SK-N-SH (cell line): ENCODE measurements at regions not wholly inside any gene's neighbourhood (a gene's known extent, or its start where the extent isn't known, plus 50 kb on each side); places are given as distances from the start of the nearest gene placed in this dataset.

Experiments used
- CTCF ChIA-PET: fragments of 300-600, 350-600 bp; formaldehyde crosslinking; extraction: SDS; loops from one replicate; lab custom pipeline; 2021; lab: Yijun Ruan, JAX
- POLR2A ChIA-PET: fragments of 350-600 bp; sonication (Branson Sonifier 250); formaldehyde crosslinking; extraction: SDS; loops from one replicate; lab custom pipeline; 2020; ENCODE audit warnings: antibody characterized with exemption, inconsistent platforms; lab: Yijun Ruan, JAX
- DNase-seq: peaks from one replicate; pipeline ENCODE4 v3.0.0; 2012
- H2AFZ ChIP-seq: fragments of 200-600 bp; sonication (generic); 2 replicates; pipeline ENCODE4 v1.8.1; 2016; ENCODE audit warnings: antibody characterized with exemption, mild to moderate bottlenecking, low read depth
- H3F3A ChIP-seq: fragments of 200-600 bp; sonication (generic); replicated peaks from 2 replicates; pipeline ENCODE3; 2016; ENCODE audit warnings: antibody characterized with exemption, mild to moderate bottlenecking; ENCODE audit not compliant: insufficient read depth
- H3K27ac ChIP-seq, 2 experiments: fragments of 200-500 bp in 1 of 2; fragments of 200-600 bp in 1 of 2; sonication (Bioruptor generic) in 1 of 2; sonication (generic), shearing (Covaris generic) in 1 of 2; 2 replicates each; pipeline versions ENCODE4 v1.5.1 to v1.6.1; 2014 to 2016; ENCODE audit warnings: low read depth in 2 of 2, inconsistent platforms in 1 of 2, low read length in 1 of 2, mild to moderate bottlenecking in 1 of 2, mixed read lengths in 1 of 2
- H3K27me3 ChIP-seq: fragments of 200-600 bp; sonication (generic), shearing (Covaris generic); 2 replicates; pipeline ENCODE4 v1.6.1; 2016; ENCODE audit warnings: mixed run types; ENCODE audit not compliant: insufficient read depth
- H3K36me3 ChIP-seq, 2 experiments: fragments of 200-500 bp in 1 of 2; fragments of 200-600 bp in 1 of 2; sonication (Bioruptor generic) in 1 of 2; sonication (generic) in 1 of 2; replicated peaks in 1 of 2; 2 replicates each; pipeline versions ENCODE3 to v1.5.1; 2014 to 2016; ENCODE audit warnings: low read length in 1 of 2, mild to moderate bottlenecking in 1 of 2; ENCODE audit not compliant: insufficient read depth in 2 of 2, control insufficient read depth in 1 of 2
- H3K4me1 ChIP-seq, 2 experiments: fragments of 200-500 bp in 1 of 2; fragments of 200-600 bp in 1 of 2; sonication (Bioruptor generic) in 1 of 2; sonication (generic), shearing (Covaris generic) in 1 of 2; 2 replicates each; pipeline versions ENCODE4 v1.5.1 to v1.6.1; 2014 to 2016; ENCODE audit warnings: low read depth in 1 of 2, low read length in 1 of 2, mixed run types in 1 of 2; ENCODE audit not compliant: insufficient read depth in 2 of 2, control insufficient read depth in 1 of 2
- H3K4me2 ChIP-seq: fragments of 200-600 bp; sonication (generic), shearing (Covaris generic); 2 replicates; pipeline ENCODE4 v1.6.1; 2017; ENCODE audit warnings: mixed run types
- H3K4me3 ChIP-seq, 2 experiments: fragments of 200-500 bp in 1 of 2; fragments of 200-600 bp in 1 of 2; sonication (Bioruptor generic) in 1 of 2; sonication (generic), shearing (Covaris generic) in 1 of 2; 2 replicates each; pipeline versions ENCODE4 v1.5.1 to v1.8.1; 2014 to 2016; ENCODE audit warnings: low read depth in 2 of 2, inconsistent platforms in 1 of 2, low read length in 1 of 2, mild to moderate bottlenecking in 1 of 2, mixed read lengths in 1 of 2, moderate library complexity in 1 of 2
- H3K79me2 ChIP-seq: fragments of 200-600 bp; sonication (generic); 2 replicates; pipeline ENCODE4 v1.8.1; 2017; ENCODE audit warnings: mild to moderate bottlenecking; ENCODE audit not compliant: insufficient read depth
- H3K9ac ChIP-seq: fragments of 200-600 bp; sonication (generic); 2 replicates; pipeline ENCODE4 v1.6.1; 2017; ENCODE audit warnings: mixed run types
- H3K9me2 ChIP-seq: fragments of 200-600 bp; sonication (generic); 2 replicates; pipeline ENCODE4 v1.6.1; 2017; ENCODE audit warnings: mixed run types
- H3K9me3 ChIP-seq: fragments of 200-600 bp; sonication (generic); 2 replicates; pipeline ENCODE4 v1.6.1; 2017; ENCODE audit warnings: mixed run types, mild to moderate bottlenecking, moderate library complexity
- H4K20me1 ChIP-seq: fragments of 200-600 bp; sonication (generic); 2 replicates; pipeline ENCODE4 v1.6.1; 2017; ENCODE audit warnings: mild to moderate bottlenecking, mixed run types; ENCODE audit not compliant: insufficient read depth
- CHD2 ChIP-seq: fragments of 150-350 bp; IDR thresholded peaks from 2 replicates; pipeline ENCODE4 v1.6.1; 2018; ENCODE audit warnings: low read length; ENCODE audit not compliant: partially characterized antibody
- ELF1 ChIP-seq: IDR thresholded peaks from 2 replicates; pipeline ENCODE4 v1.4.0; 2012
- EP300 ChIP-seq, 2 experiments: IDR thresholded peaks; 2 replicates each; pipeline versions ENCODE4 v1.4.0 to v1.6.1; 2012; ENCODE audit warnings: borderline replicate concordance in 1 of 2, low read depth in 1 of 2, low read length in 1 of 2
- FOSL2 ChIP-seq: IDR thresholded peaks from 2 replicates; pipeline ENCODE4 v1.4.0; 2012; ENCODE audit warnings: low read depth, mild to moderate bottlenecking, moderate library complexity, borderline replicate concordance
- FOXM1 ChIP-seq: IDR thresholded peaks from 2 replicates; pipeline ENCODE4 v1.4.0; 2012; ENCODE audit warnings: low read depth, mild to moderate bottlenecking
- GATA2 ChIP-seq: sonication (generic); formaldehyde crosslinking; IDR thresholded peaks from 2 replicates; pipeline ENCODE4 v1.5.0; 2020; ENCODE audit warnings: mild to moderate bottlenecking, missing genetic modification reagents
- MXI1 ChIP-seq: IDR thresholded peaks from 2 replicates; pipeline ENCODE4 v1.6.1; 2012; ENCODE audit warnings: mild to moderate bottlenecking, low read depth, low read length, improper control_type of control experiment
- NFIC ChIP-seq: IDR thresholded peaks from 2 replicates; pipeline ENCODE4 v1.4.0; 2012; ENCODE audit warnings: borderline replicate concordance
- NRF1 ChIP-seq: IDR thresholded peaks from 2 replicates; pipeline ENCODE4 v1.6.1; 2012; ENCODE audit warnings: low read depth, mild to moderate bottlenecking, low read length
- RFX5 ChIP-seq: IDR thresholded peaks from 2 replicates; pipeline ENCODE4 v1.6.1; 2012; ENCODE audit warnings: mild to moderate bottlenecking, improper control_type of control experiment, low read length
- RXRA ChIP-seq: IDR thresholded peaks from 2 replicates; pipeline ENCODE4 v1.4.0; 2012; ENCODE audit warnings: low read depth, mild to moderate bottlenecking, borderline replicate concordance
- SMC3 ChIP-seq: IDR thresholded peaks from 2 replicates; pipeline ENCODE4 v1.6.1; 2012; ENCODE audit warnings: low read depth, low read length, improper control_type of control experiment
- TAF1 ChIP-seq: IDR thresholded peaks from 2 replicates; pipeline ENCODE4 v1.6.1; 2012; ENCODE audit warnings: low read depth, mild to moderate bottlenecking, low read length, moderate library complexity, borderline replicate concordance
- TEAD4 ChIP-seq: IDR thresholded peaks from 2 replicates; pipeline ENCODE4 v1.4.0; 2012; ENCODE audit warnings: mild to moderate bottlenecking, borderline replicate concordance; ENCODE audit not compliant: insufficient read depth
- YY1 ChIP-seq: IDR thresholded peaks from 2 replicates; pipeline ENCODE4 v1.4.0; 2012; ENCODE audit warnings: low read depth, mild to moderate bottlenecking
- WGBS: methylation state at CpG from one replicate; pipeline ENCODE4 v1.1.6; 2017; ENCODE audit warnings: low lambda C conversion rate; 5-methylcytosine and 5-hydroxymethylcytosine counted together
- TF ChIP-seq, protein P1 (sequence below): IDR thresholded peaks from 2 replicates; pipeline ENCODE4; 2012
- TF ChIP-seq, protein P2 (sequence below): fragments of 150-350 bp; IDR thresholded peaks from 2 replicates; pipeline ENCODE4 v1.6.1; 2016; ENCODE audit warnings: mild to moderate bottlenecking, low read depth, low read length
- TF ChIP-seq, protein P3 (sequence below): IDR thresholded peaks from 2 replicates; pipeline ENCODE4 v1.6.1; 2012; ENCODE audit warnings: mild to moderate bottlenecking, low read depth, low read length, moderate library complexity
- TF ChIP-seq, protein P4 (sequence below): IDR thresholded peaks from 2 replicates; pipeline ENCODE4 v1.4.0; 2012; ENCODE audit warnings: low read depth, borderline replicate concordance

DNA sequence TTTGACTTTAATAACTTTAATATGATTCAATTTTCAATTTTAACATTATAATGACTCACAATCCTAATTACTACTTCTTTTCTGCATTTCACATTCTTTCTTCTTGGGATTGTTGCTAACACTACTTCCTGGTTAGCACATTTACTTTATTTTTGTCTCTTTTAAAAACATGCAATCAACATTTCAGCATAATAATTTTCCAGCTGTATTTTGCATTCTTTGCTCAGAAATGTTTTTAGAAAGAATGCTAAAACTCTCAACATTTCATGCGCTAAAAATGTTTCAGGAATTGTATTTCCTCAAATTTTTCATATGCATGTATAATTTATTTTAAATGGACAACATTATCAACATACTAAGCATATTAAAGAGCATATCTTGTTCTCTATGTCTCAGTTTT lies 1302.1 kb upstream of the GJE1 start:
- peak overlapping the region; percentile 36; the same call in 1 of the 2 replicates for H3K9ac ChIP-seq
- no peaks in the 10 kb centered on the region; a peak in 1 of 4 replicates for H3K4me1 ChIP-seq
- H3K27ac ChIP-seq, result peak overlapping the region; percentile 58 to 83; a peak in 2 of 4 replicates
- no peak for DNase-seq
- ChIA-PET CTCF (no interaction called here), POLR2A (no interaction called here)
- no peaks in the 10 kb centered on the region for H3K79me2 ChIP-seq
- no peak overlapping the region for H3K4me3 ChIP-seq
- TF ChIP-seq, protein P1, sequence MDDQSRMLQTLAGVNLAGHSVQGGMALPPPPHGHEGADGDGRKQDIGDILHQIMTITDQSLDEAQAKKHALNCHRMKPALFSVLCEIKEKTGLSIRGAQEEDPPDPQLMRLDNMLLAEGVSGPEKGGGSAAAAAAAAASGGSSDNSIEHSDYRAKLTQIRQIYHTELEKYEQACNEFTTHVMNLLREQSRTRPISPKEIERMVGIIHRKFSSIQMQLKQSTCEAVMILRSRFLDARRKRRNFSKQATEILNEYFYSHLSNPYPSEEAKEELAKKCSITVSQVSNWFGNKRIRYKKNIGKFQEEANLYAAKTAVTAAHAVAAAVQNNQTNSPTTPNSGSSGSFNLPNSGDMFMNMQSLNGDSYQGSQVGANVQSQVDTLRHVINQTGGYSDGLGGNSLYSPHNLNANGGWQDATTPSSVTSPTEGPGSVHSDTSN, result no peak
- TF ChIP-seq SMC3 (no peak), NRF1 (no peak), RFX5 (no peak), YY1 (no peak), GATA2 (CRISPR knock-in tag) (no peak), TEAD4 (no peak), CHD2 (no peak)
- TF ChIP-seq, protein P2, sequence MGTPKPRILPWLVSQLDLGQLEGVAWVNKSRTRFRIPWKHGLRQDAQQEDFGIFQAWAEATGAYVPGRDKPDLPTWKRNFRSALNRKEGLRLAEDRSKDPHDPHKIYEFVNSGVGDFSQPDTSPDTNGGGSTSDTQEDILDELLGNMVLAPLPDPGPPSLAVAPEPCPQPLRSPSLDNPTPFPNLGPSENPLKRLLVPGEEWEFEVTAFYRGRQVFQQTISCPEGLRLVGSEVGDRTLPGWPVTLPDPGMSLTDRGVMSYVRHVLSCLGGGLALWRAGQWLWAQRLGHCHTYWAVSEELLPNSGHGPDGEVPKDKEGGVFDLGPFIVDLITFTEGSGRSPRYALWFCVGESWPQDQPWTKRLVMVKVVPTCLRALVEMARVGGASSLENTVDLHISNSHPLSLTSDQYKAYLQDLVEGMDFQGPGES, result no peak
- TF ChIP-seq, protein P3, sequence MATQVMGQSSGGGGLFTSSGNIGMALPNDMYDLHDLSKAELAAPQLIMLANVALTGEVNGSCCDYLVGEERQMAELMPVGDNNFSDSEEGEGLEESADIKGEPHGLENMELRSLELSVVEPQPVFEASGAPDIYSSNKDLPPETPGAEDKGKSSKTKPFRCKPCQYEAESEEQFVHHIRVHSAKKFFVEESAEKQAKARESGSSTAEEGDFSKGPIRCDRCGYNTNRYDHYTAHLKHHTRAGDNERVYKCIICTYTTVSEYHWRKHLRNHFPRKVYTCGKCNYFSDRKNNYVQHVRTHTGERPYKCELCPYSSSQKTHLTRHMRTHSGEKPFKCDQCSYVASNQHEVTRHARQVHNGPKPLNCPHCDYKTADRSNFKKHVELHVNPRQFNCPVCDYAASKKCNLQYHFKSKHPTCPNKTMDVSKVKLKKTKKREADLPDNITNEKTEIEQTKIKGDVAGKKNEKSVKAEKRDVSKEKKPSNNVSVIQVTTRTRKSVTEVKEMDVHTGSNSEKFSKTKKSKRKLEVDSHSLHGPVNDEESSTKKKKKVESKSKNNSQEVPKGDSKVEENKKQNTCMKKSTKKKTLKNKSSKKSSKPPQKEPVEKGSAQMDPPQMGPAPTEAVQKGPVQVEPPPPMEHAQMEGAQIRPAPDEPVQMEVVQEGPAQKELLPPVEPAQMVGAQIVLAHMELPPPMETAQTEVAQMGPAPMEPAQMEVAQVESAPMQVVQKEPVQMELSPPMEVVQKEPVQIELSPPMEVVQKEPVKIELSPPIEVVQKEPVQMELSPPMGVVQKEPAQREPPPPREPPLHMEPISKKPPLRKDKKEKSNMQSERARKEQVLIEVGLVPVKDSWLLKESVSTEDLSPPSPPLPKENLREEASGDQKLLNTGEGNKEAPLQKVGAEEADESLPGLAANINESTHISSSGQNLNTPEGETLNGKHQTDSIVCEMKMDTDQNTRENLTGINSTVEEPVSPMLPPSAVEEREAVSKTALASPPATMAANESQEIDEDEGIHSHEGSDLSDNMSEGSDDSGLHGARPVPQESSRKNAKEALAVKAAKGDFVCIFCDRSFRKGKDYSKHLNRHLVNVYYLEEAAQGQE, result no peak
- peaks cover 9% of the 10 kb centered on the region for H3F3A ChIP-seq
- no peaks in the 10 kb centered on the region for H3K9me3 ChIP-seq
- H3K9me2 ChIP-seq, result no peaks in the 10 kb centered on the region
- no peaks in the 10 kb centered on the region for H4K20me1 ChIP-seq
- H3K4me2 ChIP-seq, result 0 out of 2 replicates have a peak overlapping the region, but pooled peaks have one; percentile 72
- WGBS, result 96% methylated on average over 1 of the region's 1 CpG
- no peaks in the 10 kb centered on the region for H3K36me3 ChIP-seq
- peak overlapping the region; percentile 84 for H2AFZ ChIP-seq
- no peaks in the 10 kb centered on the region for H3K27me3 ChIP-seq

DNA sequence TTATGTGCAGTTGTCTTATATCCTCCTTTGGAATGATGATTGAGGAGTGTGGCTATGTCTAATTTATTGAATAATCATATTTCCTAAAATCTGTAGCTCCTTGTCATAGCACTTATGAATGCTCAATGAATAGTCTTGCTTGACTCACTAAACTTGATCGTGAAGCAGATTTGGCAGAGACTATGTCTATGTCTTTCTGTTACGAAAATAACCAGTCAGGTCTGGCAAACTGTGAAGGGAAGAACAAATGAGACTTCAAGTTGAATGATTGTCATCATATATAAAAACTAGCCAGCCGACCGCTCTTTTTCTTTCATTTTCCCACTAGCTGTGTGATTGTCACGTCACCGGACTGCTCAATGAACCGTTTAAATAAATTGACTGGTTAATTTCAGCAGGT lies 1303.9 kb upstream of the GJE1 start:
- H3K9me3 ChIP-seq, result no peaks in the 10 kb centered on the region
- no peaks in the 10 kb centered on the region for H3K27me3 ChIP-seq
- no peaks in the 10 kb centered on the region for H4K20me1 ChIP-seq
- peak overlapping the region; percentile 61 for H3K9ac ChIP-seq
- H2AFZ ChIP-seq, result peak overlapping the region; percentile 84
- H3K4me1 ChIP-seq, result no peaks in the 10 kb centered on the region; a peak in 1 of 4 replicates
- peak overlapping the region; percentile 62 to 83; a peak in 3 of 4 replicates for H3K27ac ChIP-seq
- peaks cover 9% of the 10 kb centered on the region for H3F3A ChIP-seq
- H3K4me3 ChIP-seq, result peak overlapping the region; percentile 25 to 37; a peak in 3 of 4 replicates
- peak overlapping the region; percentile 72 for H3K4me2 ChIP-seq
- ChIA-PET CTCF (no interaction called here), POLR2A (no interaction called here)
- no peak for DNase-seq
- no peaks in the 10 kb centered on the region for H3K36me3 ChIP-seq
- no peaks in the 10 kb centered on the region for H3K9me2 ChIP-seq
- 10% methylated on average over 7 of the region's 7 CpGs for WGBS
- H3K79me2 ChIP-seq, result no peaks in the 10 kb centered on the region
- TF ChIP-seq RXRA (no peak), FOSL2 (peak; percentile 26; the same call in 1 of the 2 replicates), NFIC (peak; percentile 44; the same call in 1 of the 2 replicates), ELF1 (no peak), RFX5 (no peak), EP300 (IDR thresholded peaks at IDR 0.05; ENCODE audit: borderline replicate concordance in 1 of 2, low read depth in 1 of 2, low read length in 1 of 2) (0 out of 4 replicates have a peak, but pooled peaks have one; percentile 17 to 29), TAF1 (no peak), MXI1 (no peak), NRF1 (no peak), FOXM1 (no peak), CHD2 (no peak), GATA2 (CRISPR knock-in tag) (no peak)
- TF ChIP-seq, protein P4, sequence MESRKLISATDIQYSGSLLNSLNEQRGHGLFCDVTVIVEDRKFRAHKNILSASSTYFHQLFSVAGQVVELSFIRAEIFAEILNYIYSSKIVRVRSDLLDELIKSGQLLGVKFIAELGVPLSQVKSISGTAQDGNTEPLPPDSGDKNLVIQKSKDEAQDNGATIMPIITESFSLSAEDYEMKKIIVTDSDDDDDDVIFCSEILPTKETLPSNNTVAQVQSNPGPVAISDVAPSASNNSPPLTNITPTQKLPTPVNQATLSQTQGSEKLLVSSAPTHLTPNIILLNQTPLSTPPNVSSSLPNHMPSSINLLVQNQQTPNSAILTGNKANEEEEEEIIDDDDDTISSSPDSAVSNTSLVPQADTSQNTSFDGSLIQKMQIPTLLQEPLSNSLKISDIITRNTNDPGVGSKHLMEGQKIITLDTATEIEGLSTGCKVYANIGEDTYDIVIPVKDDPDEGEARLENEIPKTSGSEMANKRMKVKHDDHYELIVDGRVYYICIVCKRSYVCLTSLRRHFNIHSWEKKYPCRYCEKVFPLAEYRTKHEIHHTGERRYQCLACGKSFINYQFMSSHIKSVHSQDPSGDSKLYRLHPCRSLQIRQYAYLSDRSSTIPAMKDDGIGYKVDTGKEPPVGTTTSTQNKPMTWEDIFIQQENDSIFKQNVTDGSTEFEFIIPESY, result no peak
- TF ChIP-seq, protein P1, result peak; percentile 77
